Activated T-cell treated with anti-CD3 and anti-CD28 coated beads, Interleukin-2, amount 50 U/mL, for 72 hours (primary cell): ENCODE measurements at regions not wholly inside any gene's neighbourhood (a gene's known extent, or its start where the extent isn't known, plus 50 kb on each side); places are given as distances from the start of the nearest gene placed in this dataset.

ENCODE experiments used
- ATAC-seq, 2 donors: fragments of 150-1000 bp; cut with Tn5 transposase; replicated peaks in 1 of 2; 2 replicates each; pipeline ENCODE4 v1.10.0; 2021; ENCODE audit warnings: moderate library complexity in 2 of 2, mild to moderate bottlenecking in 1 of 2
- DNase-seq, 2 donors: peaks; one replicate each; pipeline ENCODE4 v3.0.0; 2021 to 2022; ENCODE audit warnings: mixed read lengths in 1 of 2
- H3K27ac Mint-ChIP-seq: one replicate; pipeline ENCODE4 v1.8.0; 2022; ENCODE audit warnings: mild to moderate bottlenecking, moderate library complexity, mixed read lengths
- H3K27me3 Mint-ChIP-seq: one replicate; pipeline ENCODE4 v1.8.0; 2022; ENCODE audit warnings: low read depth, mixed read lengths
- H3K36me3 Mint-ChIP-seq, 2 donors: one replicate each; pipeline ENCODE4 v1.8.0; 2022; ENCODE audit warnings: mixed read lengths in 2 of 2, mild to moderate bottlenecking in 1 of 2; ENCODE audit not compliant: insufficient read depth in 2 of 2
- H3K4me1 Mint-ChIP-seq: one replicate; pipeline ENCODE4 v1.8.0; 2022; ENCODE audit warnings: low read depth, mixed read lengths
- H3K4me3 Mint-ChIP-seq, 2 donors: one replicate each; pipeline ENCODE4 v1.8.0; 2022; ENCODE audit warnings: mild to moderate bottlenecking in 2 of 2, mixed read lengths in 2 of 2, moderate library complexity in 2 of 2
- H3K9me3 Mint-ChIP-seq, 2 donors: one replicate each; pipeline ENCODE4 v1.8.0; 2022; ENCODE audit warnings: mixed read lengths in 2 of 2

- no peaks in the 10 kb centered on the region for H3K9me3 Mint-ChIP-seq
- H3K36me3 Mint-ChIP-seq: no peaks in the 10 kb centered on the region
- H3K27me3 Mint-ChIP-seq: no peaks in the 10 kb centered on the region
- no peak for DNase-seq
- H3K27ac Mint-ChIP-seq: no peak overlapping the region
- ATAC-seq: no peak
- H3K4me3 Mint-ChIP-seq: no peak overlapping the region
- no peaks in the 10 kb centered on the region for H3K4me1 Mint-ChIP-seq
These were observed 173.2 kb upstream of the AFDN start for GRCh38 chr6:167653561-167653960.

GRCh38 chr6:167654389-167654788 lies 172.3 kb upstream of the AFDN start:
- Mint-ChIP-seq H3K36me3 (no peaks in the 10 kb centered on the region), H3K9me3 (no peaks in the 10 kb centered on the region), H3K4me1 (no peaks in the 10 kb centered on the region), H3K4me3 (no peak overlapping the region), H3K27me3 (no peaks in the 10 kb centered on the region), H3K27ac (no peak overlapping the region)
- ATAC-seq (no peak), DNase-seq (no peak)

GRCh38 chr6:167655174-167655821 lies 171.4 kb upstream of the AFDN start:
- no peaks in the 10 kb centered on the region for H3K9me3 Mint-ChIP-seq
- no peaks in the 10 kb centered on the region for H3K36me3 Mint-ChIP-seq
- DNase-seq (no peak), ATAC-seq (no peak)
- no peak overlapping the region for H3K27ac Mint-ChIP-seq
- H3K4me1 Mint-ChIP-seq: no peaks in the 10 kb centered on the region
- no peaks in the 10 kb centered on the region for H3K27me3 Mint-ChIP-seq
- H3K4me3 Mint-ChIP-seq: no peak overlapping the region

GRCh38 chr6:167658106-167658505 lies 168.6 kb upstream of the AFDN start:
- no peaks in the 10 kb centered on the region for H3K4me1 Mint-ChIP-seq
- no peaks in the 10 kb centered on the region for H3K27me3 Mint-ChIP-seq
- H3K9me3 Mint-ChIP-seq: no peaks in the 10 kb centered on the region
- no peak overlapping the region for H3K27ac Mint-ChIP-seq
- H3K4me3 Mint-ChIP-seq: no peak overlapping the region
- DNase-seq (no peak), ATAC-seq (no peak)
- H3K36me3 Mint-ChIP-seq: no peaks in the 10 kb centered on the region

- ATAC-seq (no peak), DNase-seq (no peak)
- Mint-ChIP-seq H3K4me3 (no peak overlapping the region), H3K27me3 (peaks cover 4% of the 10 kb centered on the region), H3K36me3 (no peaks in the 10 kb centered on the region), H3K27ac (no peak overlapping the region), H3K9me3 (no peaks in the 10 kb centered on the region), H3K4me1 (no peaks in the 10 kb centered on the region)
These were observed 167.7 kb upstream of the AFDN start for GRCh38 chr6:167659046-167659445.

- DNase-seq: no peak
- Mint-ChIP-seq H3K9me3 (no peaks in the 10 kb centered on the region), H3K27me3 (peaks cover 7% of the 10 kb centered on the region), H3K27ac (no peak overlapping the region), H3K4me1 (no peaks in the 10 kb centered on the region), H3K36me3 (no peaks in the 10 kb centered on the region), H3K4me3 (no peak overlapping the region)
- ATAC-seq: no peak
These were observed 166.3 kb upstream of the AFDN start for GRCh38 chr6:167660424-167660823.

- no peaks in the 10 kb centered on the region for H3K4me1 Mint-ChIP-seq
- no peak overlapping the region for H3K27ac Mint-ChIP-seq
- no peaks in the 10 kb centered on the region for H3K9me3 Mint-ChIP-seq
- H3K27me3 Mint-ChIP-seq: peaks cover 7% of the 10 kb centered on the region
- H3K4me3 Mint-ChIP-seq: no peak overlapping the region
- ATAC-seq (no peak), DNase-seq (no peak)
- H3K36me3 Mint-ChIP-seq: no peaks in the 10 kb centered on the region
These were observed 165.7 kb upstream of the AFDN start for GRCh38 chr6:167660944-167661551.

GRCh38 chr6:167661552-167662044 lies 165.1 kb upstream of the AFDN start:
- H3K27me3 Mint-ChIP-seq: peaks cover 7% of the 10 kb centered on the region
- H3K4me3 Mint-ChIP-seq: no peak overlapping the region
- ATAC-seq: no peak
- no peak for DNase-seq
- H3K27ac Mint-ChIP-seq: no peak overlapping the region
- no peaks in the 10 kb centered on the region for H3K9me3 Mint-ChIP-seq
- H3K4me1 Mint-ChIP-seq: no peaks in the 10 kb centered on the region
- H3K36me3 Mint-ChIP-seq: no peaks in the 10 kb centered on the region

- peaks cover 7% of the 10 kb centered on the region for H3K27me3 Mint-ChIP-seq
- H3K27ac Mint-ChIP-seq: no peak overlapping the region
- no peaks in the 10 kb centered on the region for H3K36me3 Mint-ChIP-seq
- no peak overlapping the region for H3K4me3 Mint-ChIP-seq
- DNase-seq (no peak), ATAC-seq (no peak)
- no peaks in the 10 kb centered on the region for H3K9me3 Mint-ChIP-seq
- no peaks in the 10 kb centered on the region for H3K4me1 Mint-ChIP-seq
These were observed 164.4 kb upstream of the AFDN start for GRCh38 chr6:167662075-167662880.

- DNase-seq: no peak
- H3K9me3 Mint-ChIP-seq: no peaks in the 10 kb centered on the region
- H3K27me3 Mint-ChIP-seq: peaks cover 7% of the 10 kb centered on the region
- no peak for ATAC-seq
- H3K27ac Mint-ChIP-seq: no peak overlapping the region
- no peaks in the 10 kb centered on the region for H3K36me3 Mint-ChIP-seq
- no peak overlapping the region for H3K4me3 Mint-ChIP-seq
- no peaks in the 10 kb centered on the region for H3K4me1 Mint-ChIP-seq
These were observed 163.9 kb upstream of the AFDN start for GRCh38 chr6:167662881-167663205.

- H3K9me3 Mint-ChIP-seq: no peaks in the 10 kb centered on the region
- no peaks in the 10 kb centered on the region for H3K36me3 Mint-ChIP-seq
- ATAC-seq (no peak), DNase-seq (no peak)
- H3K4me1 Mint-ChIP-seq: no peaks in the 10 kb centered on the region
- no peak overlapping the region for H3K4me3 Mint-ChIP-seq
- peaks cover 7% of the 10 kb centered on the region for H3K27me3 Mint-ChIP-seq
- H3K27ac Mint-ChIP-seq: no peak overlapping the region
These were observed 163.4 kb upstream of the AFDN start for GRCh38 chr6:167663316-167663715.

GRCh38 chr6:167663784-167664443 lies 162.8 kb upstream of the AFDN start:
- ATAC-seq (no peak), DNase-seq (no peak)
- H3K4me1 Mint-ChIP-seq: no peaks in the 10 kb centered on the region
- peaks cover 7% of the 10 kb centered on the region for H3K27me3 Mint-ChIP-seq
- H3K27ac Mint-ChIP-seq: no peak overlapping the region
- H3K9me3 Mint-ChIP-seq: no peaks in the 10 kb centered on the region
- no peaks in the 10 kb centered on the region for H3K36me3 Mint-ChIP-seq
- no peak overlapping the region for H3K4me3 Mint-ChIP-seq
